GM18520 (cell line): ENCODE measurements at regions not wholly inside any gene's neighbourhood (a gene's known extent, or its start where the extent isn't known, plus 50 kb on each side); places are given as distances from the start of the nearest gene placed in this dataset.
"Not testable (repeated sequence)": the region's sequence is repeated elsewhere in the genome, so short reads cannot be mapped to it uniquely, and the experiment has no call there.

ENCODE experiments used
- ATAC-seq: cut with Tn5 transposase; IDR thresholded peaks from one replicate; pipeline ENCODE4 v1.9.1; 2021; ENCODE audit not compliant: unreplicated experiment

DNA sequence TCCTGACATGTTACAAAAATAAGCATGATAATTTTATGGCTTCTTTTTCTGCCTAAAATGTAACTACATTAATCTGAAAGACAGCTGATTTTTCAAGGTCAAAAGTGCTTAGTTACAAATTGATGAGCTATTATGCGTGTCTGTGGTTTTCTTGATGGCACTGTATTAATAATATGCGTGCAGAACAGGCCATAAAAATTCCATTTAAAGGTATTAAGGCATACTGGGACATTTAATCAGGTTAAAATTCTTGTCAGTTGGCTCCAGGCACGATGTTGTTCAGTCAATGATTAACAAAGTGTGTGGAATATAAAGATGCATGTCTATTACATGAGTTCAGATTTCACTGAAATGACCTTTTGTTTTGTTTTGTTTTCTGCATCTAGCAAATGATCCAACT is 420.1 kb upstream of the ZNF804A start:
- ATAC-seq: no peak

DNA sequence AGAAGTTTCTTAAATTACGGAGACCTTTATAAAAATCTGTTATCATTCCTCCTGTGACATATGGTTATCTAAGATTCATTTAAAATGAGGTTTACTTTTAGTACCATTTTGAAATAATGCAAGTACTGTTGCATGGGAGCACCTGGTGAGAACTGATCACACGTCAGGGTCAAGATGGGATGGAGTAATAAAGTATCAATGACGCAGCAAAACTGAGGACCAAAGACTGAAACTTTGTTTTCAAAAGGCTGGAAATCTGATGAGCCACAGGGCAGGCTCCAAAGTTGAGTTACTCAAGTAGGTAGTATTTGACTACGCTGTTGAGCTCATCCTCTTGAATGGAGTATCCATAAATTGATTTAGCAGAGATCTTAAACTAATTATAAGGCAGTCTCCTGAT is 411.9 kb upstream of the ZNF804A start:
- ATAC-seq: no peak

DNA sequence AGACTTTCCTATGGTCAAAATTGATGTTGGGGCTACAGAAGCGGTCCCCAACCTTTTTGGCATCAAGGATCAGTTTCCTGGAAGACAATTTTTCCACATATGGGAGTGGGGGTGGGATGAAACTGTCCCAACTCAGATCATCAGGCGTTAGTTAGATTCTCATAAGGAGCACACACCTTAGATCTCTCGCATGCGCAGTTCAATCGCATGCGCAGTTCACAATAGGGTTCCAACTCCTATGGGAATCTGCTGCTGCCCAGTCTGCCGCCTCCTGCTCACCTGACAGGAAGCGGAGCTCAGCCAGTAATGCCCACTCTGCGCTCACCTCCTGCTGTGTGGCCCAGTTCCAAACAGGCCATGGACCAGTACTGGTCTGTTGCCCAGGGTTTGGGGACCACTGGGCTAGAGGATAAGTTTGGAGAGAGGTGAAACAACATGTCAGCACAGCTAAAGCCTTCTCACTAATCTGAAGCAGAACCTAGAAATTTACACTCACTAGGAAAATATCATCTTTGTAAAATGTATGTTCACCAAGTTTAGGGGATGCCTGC is 410.8 kb upstream of the ZNF804A start:
- ATAC-seq: no peak

DNA sequence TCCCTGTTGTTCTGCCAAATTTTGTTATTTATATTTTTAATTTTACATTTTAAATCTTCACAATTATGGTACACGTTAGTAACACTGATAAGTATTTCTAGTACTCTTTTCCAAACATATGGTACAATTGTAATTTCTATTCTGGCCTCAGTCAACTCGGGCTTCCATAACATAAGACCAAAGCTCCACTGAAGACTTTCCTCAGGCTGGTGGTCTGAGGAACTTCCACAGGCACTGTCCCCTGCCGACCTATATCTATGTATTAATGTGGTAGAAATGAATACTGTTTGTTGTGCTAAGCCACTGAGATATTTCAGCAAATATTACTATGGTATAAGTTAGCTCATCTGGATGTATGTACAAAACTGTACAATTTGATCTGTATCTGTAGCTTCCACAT is 407.6 kb upstream of the ZNF804A start:
- no peak for ATAC-seq

DNA sequence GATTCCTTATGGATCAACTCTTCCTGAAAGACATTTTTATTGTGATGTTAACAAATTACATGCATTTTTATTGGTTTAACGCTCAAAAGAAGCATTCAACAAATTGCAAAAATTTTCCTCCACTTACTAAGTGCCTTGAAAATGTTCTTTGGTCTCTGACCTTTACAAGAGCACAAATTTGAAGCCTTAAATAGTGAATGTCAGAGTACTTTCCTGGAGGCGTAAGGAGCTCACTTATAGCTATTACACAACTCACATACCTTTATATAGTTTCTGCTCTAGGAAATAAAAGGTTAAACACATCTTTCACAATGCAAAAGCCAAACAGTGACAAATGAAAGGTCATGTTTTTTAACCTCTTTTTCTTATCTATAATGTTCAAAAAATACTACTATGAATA is 405.7 kb upstream of the ZNF804A start:
- no peak for ATAC-seq

DNA sequence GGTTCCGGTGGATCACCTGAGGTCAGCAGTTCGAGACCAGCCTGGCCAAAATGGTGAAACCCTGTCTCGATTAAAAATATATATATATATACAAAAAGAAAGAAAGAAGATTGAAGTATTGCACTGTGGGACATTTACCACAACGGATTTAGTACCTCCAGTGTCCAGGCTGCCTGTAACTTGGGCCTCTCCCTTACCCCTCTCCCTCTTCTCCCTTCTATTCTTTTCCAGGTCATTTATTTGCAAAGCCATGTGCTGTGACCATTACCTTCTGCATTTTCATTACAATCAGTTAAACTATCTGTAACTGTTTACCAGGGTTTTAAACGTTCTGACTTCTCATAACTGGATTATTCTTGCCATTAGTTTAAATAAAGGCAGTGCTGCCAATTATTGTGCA is 400.9 kb upstream of the ZNF804A start:
- ATAC-seq: no peak

DNA sequence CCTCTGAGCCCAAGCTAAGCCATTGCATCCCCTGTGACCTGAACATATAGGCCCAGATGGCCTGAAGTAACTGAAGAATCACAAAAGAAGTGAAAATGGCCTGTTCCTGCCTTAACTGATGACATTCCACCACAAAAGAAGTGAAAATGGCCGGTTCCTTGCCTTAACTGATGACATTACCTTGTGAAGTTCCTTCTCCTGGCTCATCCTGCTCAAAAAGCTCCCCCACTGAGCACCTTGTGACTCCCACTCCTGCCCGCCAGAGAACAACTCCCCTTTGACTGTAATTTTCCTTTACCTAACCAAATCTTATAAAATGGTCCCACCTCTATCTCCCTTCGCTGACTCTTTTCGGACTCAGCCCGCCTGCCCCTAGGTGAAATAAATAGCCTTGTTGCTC is 399.5 kb upstream of the ZNF804A start:
- ATAC-seq: not testable (repeated sequence)

DNA sequence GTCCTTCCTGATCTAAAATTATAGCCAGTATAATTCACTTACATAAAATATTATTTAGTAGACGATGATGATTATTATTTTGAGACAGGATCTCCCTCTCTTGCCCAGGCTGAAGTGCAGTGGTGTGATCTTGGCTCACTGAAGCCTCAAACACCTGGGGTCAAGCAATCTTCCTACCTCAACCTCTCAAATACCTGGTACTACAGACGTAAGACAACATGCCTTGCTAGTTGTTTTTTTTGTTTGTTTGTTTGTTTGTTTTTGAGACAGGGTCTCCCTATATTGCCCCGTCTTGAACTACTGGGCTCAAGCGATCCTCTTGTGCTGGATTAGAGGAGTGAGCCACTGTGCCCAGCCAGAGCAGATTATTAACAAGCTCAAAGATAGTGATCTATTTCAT is 399.1 kb upstream of the ZNF804A start:
- no peak for ATAC-seq

DNA sequence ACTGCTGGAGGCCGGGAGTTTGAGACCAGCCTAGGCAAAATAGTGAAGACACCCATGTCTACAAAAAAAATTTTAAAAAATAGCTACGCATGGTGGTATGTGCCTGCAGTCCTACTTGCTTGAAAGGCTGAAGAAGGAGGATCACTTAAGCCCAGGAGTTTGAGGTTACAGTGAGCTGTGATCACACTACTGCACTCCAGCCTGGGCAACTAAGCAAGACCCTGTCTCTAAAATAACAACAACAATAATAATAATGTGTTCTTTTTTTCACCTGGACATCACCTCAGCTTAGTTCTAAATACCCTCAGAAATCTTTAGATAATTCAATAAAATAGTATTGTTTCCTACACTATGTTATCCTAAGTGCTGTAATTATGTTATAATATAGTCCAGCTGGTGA is 397.1 kb upstream of the ZNF804A start:
- no peak for ATAC-seq

DNA sequence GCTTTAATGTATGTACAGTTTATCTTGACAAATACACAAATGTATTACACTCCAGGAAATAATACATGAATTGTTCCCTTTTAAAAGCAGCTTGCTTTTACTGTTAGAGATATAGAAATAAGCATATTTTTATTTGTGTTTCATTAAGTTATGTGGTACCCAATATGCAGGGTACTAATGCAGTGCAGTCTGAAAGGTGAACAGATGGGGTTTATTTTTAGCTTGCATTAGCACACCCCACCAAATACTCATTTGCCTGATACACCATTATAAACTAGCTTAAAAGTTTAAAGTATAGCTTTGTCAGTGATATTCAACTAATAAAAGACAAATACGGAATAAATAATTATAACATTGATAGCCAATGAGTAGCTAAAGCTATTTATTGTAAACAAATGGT is 394.7 kb upstream of the ZNF804A start:
- no peak for ATAC-seq

DNA sequence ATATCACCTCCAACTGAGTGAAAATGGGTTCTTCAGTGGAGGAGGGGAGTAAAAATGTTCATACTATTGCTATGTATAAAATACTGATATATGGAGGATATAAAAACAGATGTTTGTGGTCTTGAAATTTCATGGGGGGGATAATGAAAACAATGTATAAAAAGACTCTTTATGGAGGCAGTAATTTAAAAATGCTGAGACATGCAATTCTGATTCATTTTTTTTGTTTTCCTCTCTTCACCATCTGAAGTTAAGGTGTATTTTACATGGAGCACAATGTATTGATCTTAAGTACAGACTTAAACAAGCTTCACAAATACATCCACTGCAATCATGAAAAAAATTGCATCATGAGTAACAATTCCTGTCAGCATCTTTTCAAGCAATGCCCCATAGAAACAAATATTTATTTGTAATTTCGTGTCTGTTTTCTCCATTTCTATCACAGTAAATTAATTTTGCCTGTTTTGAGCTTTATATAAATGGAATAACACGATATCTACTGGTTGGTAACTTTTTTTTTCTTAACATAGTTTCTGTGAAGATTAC is 393.2 kb upstream of the ZNF804A start:
- ATAC-seq: no peak

DNA sequence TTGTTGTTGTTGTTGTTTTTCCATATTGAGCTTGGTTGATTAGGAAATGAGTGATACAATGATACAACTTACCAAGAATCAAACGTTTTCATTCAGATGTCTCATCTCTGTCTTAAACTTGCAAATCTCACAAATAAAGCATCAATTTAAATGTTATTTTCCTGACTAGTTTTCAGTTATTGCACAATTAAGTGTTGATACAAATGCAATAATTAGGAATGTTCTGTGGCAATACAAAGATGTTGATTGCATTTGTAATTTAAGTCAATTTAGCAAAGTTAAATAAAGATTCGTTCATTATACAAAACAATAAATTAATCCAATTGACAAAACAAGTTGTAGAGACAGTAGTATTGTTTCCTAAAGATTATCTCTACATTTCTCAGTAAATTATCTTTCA is 392.3 kb upstream of the ZNF804A start:
- ATAC-seq: no peak

DNA sequence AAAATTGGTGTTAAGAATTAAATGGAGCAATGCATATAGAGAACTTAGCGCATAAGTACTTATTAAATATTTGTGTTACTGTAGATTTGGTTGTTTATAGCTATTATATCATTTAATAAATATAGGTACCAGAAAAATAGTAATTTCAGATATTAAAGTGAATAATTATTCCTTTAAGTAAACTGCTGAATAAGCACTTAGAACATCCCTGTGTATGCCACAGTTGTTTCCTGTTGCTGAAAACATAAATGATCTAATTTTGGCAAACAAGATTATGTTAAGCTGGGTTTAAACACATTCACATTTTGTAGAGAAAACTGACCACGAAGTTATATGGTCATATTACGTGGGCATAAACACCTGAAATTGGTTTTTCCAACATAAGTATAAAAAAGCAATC is 388.0 kb upstream of the ZNF804A start:
- no peak for ATAC-seq

DNA sequence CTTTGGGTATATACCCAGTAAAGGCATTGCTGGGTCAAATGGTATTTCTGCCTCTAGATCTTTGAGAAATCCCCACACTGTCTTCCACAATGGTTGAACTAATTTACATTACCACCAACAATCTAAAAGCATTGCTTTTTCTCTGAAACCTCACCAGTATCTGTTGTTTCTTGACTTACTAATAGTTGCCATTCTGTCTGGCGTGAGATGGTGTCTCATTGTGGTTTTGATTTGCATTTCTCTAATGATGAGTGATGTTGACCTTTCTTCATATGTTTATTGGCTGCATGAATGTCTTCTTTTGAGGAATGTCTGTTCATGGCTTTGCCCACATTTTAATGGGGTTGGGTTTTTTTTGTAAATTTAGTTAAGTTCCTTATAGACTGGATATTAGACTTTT is 382.6 kb upstream of the ZNF804A start:
- ATAC-seq: peak; percentile 94

DNA sequence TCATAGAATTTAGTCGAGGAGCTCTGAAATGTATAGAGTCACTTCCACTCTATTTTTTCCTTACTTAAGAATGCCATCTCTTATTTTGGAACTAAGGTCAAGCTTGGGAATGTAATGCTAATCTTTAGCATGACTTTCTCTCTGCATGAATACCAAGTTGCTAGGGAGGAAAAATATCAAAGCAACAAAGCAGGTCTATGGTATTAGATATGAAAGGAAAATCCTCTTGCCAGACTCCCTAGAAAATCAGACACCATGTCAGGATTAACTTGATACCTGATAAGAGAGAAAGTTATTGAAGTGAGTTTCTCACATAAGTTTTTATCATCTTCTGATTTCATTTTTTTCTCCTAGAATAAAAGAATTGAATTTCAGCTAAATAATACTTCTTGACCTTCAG is 341.7 kb upstream of the ZNF804A start:
- no peak for ATAC-seq

DNA sequence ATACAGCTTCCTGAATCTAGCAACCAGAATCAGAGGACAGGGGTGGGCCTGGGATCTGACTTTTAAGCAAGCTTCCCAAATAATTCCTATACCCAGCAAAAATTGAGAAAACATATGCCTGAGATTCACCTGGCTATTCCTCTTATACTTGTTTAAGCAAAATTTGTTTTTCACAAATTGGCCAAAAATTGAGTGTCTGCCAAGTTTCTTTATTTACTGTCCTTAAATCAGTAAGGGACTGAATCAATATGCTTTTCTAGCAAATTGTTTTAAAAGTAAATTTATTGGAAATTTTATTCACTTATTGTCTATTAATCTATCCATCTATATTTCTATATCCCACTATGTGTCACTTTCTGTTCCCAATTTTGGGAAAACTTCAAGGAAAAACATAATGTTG is 337.0 kb upstream of the ZNF804A start:
- ATAC-seq: no peak

DNA sequence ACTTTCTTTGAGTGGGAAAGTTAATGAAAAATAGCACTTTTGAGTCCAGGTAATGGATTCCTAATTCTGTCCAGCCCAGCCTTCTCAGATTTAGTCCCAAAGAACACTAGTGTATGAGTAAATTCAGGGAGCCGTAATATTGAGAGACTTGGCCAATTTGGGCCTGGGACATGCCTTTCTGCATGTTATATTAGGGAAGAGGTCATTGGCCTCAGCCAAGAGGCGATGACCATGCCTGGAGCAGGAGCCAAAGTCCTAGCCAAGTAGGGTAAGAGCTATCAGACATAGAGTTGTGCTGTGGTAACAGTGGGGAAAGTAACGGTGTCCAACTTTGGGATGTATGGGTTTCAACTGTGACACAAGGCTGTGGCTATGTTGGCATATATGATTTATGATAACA is 336.5 kb upstream of the ZNF804A start:
- no peak for ATAC-seq

DNA sequence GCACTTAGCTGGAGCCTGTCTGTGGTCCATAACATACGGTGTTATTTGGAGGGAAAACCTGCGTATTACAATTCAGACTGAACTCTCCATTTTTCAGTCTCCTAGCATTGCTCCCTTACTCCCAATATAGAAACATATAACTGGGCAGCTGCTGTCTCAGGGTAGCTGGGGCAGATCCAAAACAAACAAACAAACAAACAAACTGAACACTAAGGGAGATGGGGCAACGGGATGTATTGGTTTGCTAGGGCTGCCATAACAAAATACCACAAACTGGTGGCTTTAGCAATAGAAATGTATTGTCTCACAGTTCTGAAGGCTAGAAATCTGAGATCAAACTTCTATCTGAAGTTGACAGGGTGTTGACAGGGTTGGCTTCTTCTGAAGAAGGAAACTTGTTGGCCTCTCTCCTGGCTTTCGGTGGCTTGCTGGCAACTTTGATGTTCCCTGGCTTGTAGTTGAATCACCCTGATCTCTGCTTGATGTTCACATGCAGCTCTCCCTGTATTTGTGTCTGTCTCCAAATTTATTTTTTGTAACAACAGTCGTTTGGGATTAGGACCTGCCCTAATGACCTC is 329.3 kb upstream of the ZNF804A start:
- no peak for ATAC-seq

DNA sequence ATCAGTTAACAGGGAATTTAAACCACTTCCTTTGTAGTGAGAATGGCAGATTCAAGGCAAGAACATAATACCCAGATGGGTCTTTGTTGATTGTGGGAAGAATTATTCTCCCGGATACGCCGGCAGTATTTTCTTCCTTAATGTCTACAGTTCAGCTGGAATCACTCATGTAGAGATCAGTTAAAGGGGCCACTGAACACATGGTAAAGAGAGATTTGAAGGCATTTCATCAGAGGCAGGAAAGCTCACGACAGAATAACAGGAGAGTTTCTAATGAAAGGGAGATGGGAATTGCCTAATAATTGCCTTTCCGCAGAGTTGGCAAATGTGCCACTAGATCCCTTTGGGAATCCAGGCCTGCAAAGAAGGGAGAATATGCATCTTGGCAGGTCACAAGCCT is 327.7 kb upstream of the ZNF804A start:
- ATAC-seq: no peak

DNA sequence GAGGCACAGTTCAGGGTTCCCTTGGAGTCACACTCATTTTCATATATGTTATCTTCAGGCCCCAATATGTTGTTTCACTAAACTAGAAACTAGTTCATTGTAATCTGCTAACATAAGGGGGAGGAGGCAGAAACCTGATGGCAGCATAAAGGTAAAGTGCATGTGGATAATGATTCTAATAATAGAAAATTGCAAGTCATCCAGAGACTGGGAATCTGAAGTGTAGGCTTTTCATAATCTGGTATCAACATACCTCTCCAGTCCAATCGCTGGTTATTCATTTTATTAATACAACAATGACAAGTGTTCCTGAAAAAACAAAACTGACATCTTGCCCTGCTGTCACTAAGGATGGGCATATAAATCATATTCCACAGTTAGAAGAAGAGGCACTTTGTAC is 326.3 kb upstream of the ZNF804A start:
- no peak for ATAC-seq

DNA sequence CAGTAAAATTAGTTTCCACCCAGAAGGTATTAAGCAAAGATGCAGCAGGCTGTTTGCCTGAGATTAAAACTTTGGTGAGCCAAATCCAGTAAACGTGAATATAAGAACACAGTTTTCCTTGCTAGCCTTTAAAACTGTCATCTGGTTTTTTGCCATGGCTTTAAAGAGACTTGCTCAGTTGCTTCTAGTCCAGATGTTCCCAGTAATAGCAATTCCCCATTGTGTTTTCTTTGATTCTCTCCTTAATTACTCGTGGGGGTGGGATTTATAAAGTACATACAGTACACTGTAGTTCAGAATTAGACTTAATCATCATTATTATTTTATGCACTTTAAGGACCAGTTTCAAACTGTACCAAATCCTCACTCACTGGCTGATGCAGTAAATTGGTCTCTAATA is 303.5 kb upstream of the ZNF804A start:
- no peak for ATAC-seq

DNA sequence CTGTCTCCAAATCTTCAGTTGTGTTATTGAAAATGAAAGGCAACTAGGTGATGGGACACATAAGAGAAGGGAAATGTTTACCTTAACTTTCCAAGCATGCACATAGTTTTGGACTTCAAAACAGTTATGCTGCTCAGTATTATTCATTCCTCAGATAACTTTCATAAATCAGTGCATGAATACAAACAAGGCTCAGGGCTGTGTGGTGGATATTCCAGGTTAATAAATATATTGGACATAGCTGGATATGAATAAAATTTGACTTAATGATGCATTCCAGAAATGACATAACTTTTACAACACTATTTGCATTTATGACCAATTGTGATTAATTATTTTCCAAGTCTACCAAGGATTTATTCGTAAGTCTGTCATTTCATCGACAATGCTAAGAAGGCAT is 301.2 kb upstream of the ZNF804A start:
- ATAC-seq: no peak

DNA sequence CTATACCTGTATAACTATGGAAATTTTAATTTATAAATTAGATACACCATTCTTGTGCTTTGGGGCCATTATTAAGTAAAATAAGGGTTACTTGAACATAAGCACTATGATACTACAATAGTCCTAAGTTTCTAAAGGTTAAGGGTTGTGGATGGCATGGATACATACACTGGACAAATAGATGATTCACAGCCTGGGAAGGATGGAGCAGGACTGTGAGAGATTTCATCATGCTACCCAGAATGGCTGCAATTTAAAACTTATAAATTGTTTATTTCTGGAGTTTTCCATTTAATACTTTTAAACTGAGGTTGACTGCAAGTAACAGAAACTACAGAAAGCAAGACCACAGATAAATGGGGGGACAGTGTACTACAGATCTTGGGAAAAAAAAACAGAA is 295.8 kb upstream of the ZNF804A start:
- no peak for ATAC-seq
